Loucy (cell line): ENCODE measurements at regions not wholly inside any gene's neighbourhood (a gene's known extent, or its start where the extent isn't known, plus 50 kb on each side); places are given as distances from the start of the nearest gene placed in this dataset.

Source experiments
- H2AFZ ChIP-seq: fragments of 200-600 bp; sonication (generic); 2 replicates; pipeline ENCODE4 v1.6.0; 2016; ENCODE audit warnings: antibody characterized with exemption, mild to moderate bottlenecking, low read length, moderate library complexity
- H3F3A ChIP-seq: fragments of 200-600 bp; 2 replicates; pipeline ENCODE4 v1.6.0; 2016; ENCODE audit warnings: antibody characterized with exemption, low read depth, mild to moderate bottlenecking
- H3K27me3 ChIP-seq: fragments of 200-600 bp; sonication (generic); 2 replicates; pipeline ENCODE4 v1.6.1; 2014; ENCODE audit warnings: low read length, mild to moderate bottlenecking; ENCODE audit not compliant: insufficient read depth, poor library complexity, severe bottlenecking
- H3K36me3 ChIP-seq: fragments of 200-600 bp; sonication (generic); 2 replicates; pipeline ENCODE4 v1.6.1; 2016; ENCODE audit warnings: low read length; ENCODE audit not compliant: insufficient read depth
- H3K4me1 ChIP-seq: fragments of 200-600 bp; sonication (generic); 2 replicates; pipeline ENCODE4 v1.5.1; 2014; ENCODE audit warnings: low read length, mild to moderate bottlenecking; ENCODE audit not compliant: insufficient read depth, poor library complexity, severe bottlenecking
- H3K4me2 ChIP-seq: fragments of 200-600 bp; sonication (generic); 2 replicates; pipeline ENCODE4 v1.6.0; 2014; ENCODE audit warnings: antibody characterized with exemption, low read length, low read depth, mild to moderate bottlenecking; ENCODE audit not compliant: poor library complexity, severe bottlenecking
- H3K4me3 ChIP-seq: fragments of 200-600 bp; sonication (generic); 2 replicates; pipeline ENCODE4 v1.5.1; 2014; ENCODE audit warnings: low read length, mild to moderate bottlenecking, mixed read lengths; ENCODE audit not compliant: poor library complexity, severe bottlenecking
- H3K79me2 ChIP-seq: fragments of 200-600 bp; sonication (generic); 2 replicates; pipeline ENCODE4 v1.6.1; 2014; ENCODE audit warnings: low read length; ENCODE audit not compliant: insufficient read depth
- H3K9ac ChIP-seq: fragments of 200-600 bp; sonication (generic); 2 replicates; pipeline ENCODE4 v1.6.0; 2014; ENCODE audit warnings: mild to moderate bottlenecking, low read depth, low read length, moderate library complexity; ENCODE audit not compliant: poor library complexity, severe bottlenecking
- H3K9me2 ChIP-seq: fragments of 200-600 bp; sonication (generic); replicated peaks from 2 replicates; pipeline ENCODE4 v1.6.1; 2016; ENCODE audit warnings: low read depth, low read length, mixed read lengths
- H3K9me3 ChIP-seq: fragments of 200-600 bp; sonication (generic); 2 replicates; pipeline ENCODE4 v1.6.1; 2014; ENCODE audit warnings: mild to moderate bottlenecking, antibody characterized with exemption, low read length, low read depth; ENCODE audit not compliant: insufficient read depth
- H4K20me1 ChIP-seq: fragments of 200-600 bp; sonication (generic); 2 replicates; pipeline ENCODE4 v1.6.0; 2014; ENCODE audit warnings: antibody characterized with exemption, low read length, mild to moderate bottlenecking; ENCODE audit not compliant: insufficient read depth, poor library complexity, severe bottlenecking
- CTCF ChIP-seq: fragments of 200-600 bp; sonication (generic); conservative IDR thresholded peaks from 2 replicates; pipeline ENCODE4 v1.5.1; 2014; ENCODE audit warnings: mild to moderate bottlenecking, antibody characterized with exemption, low read length
- EZH2phosphoT487 ChIP-seq: fragments of 200-600 bp; IDR thresholded peaks from 2 replicates; pipeline ENCODE4 v1.6.1; 2018; ENCODE audit warnings: antibody characterized with exemption, mild to moderate bottlenecking, moderate library complexity, borderline replicate concordance

- TF ChIP-seq EZH2phosphoT487 (no peak), CTCF (no peak)
- Histone ChIP-seq H4K20me1 (no peaks in the 10 kb centered on the region), H3K79me2 (no peaks in the 10 kb centered on the region), H3K9me2 (no peaks in the 10 kb centered on the region), H2AFZ (no peak overlapping the region), H3K9me3 (peaks cover 14% of the 10 kb centered on the region; the same call in 1 of the 2 replicates), H3K4me1 (no peaks in the 10 kb centered on the region), H3F3A (no peaks in the 10 kb centered on the region), H3K9ac (no peak overlapping the region), H3K36me3 (no peaks in the 10 kb centered on the region), H3K4me2 (no peak overlapping the region), H3K27me3 (no peaks in the 10 kb centered on the region), H3K4me3 (no peak overlapping the region)
Observed at GRCh38 chr19:29292153-29292552, 79.2 kb upstream of the UQCRFS1 start.

- Histone ChIP-seq H3K9ac (no peak overlapping the region), H3K9me3 (peaks cover 11% of the 10 kb centered on the region; the same call in 1 of the 2 replicates), H3K4me1 (no peaks in the 10 kb centered on the region), H3K4me2 (no peak overlapping the region), H4K20me1 (no peaks in the 10 kb centered on the region), H3K4me3 (no peak overlapping the region), H3F3A (no peaks in the 10 kb centered on the region), H2AFZ (no peak overlapping the region), H3K27me3 (no peaks in the 10 kb centered on the region), H3K9me2 (no peaks in the 10 kb centered on the region), H3K36me3 (no peaks in the 10 kb centered on the region), H3K79me2 (no peaks in the 10 kb centered on the region)
- TF ChIP-seq CTCF (no peak), EZH2phosphoT487 (no peak)
Observed at GRCh38 chr19:29292562-29292961, 79.6 kb upstream of the UQCRFS1 start.

- no peak overlapping the region for H3K9ac ChIP-seq
- no peak overlapping the region for H3K4me2 ChIP-seq
- no peaks in the 10 kb centered on the region for H4K20me1 ChIP-seq
- no peak overlapping the region for H3K4me3 ChIP-seq
- H2AFZ ChIP-seq, result no peak overlapping the region
- H3K27me3 ChIP-seq, result no peaks in the 10 kb centered on the region
- no peaks in the 10 kb centered on the region for H3K79me2 ChIP-seq
- TF ChIP-seq CTCF, result no peak
- TF ChIP-seq EZH2phosphoT487, result no peak
- H3K9me3 ChIP-seq, result peaks cover 11% of the 10 kb centered on the region; the same call in 1 of the 2 replicates
- H3K36me3 ChIP-seq, result no peaks in the 10 kb centered on the region
- no peaks in the 10 kb centered on the region for H3F3A ChIP-seq
- H3K4me1 ChIP-seq, result no peaks in the 10 kb centered on the region
- no peaks in the 10 kb centered on the region for H3K9me2 ChIP-seq
Observed at GRCh38 chr19:29293292-29293691, 80.3 kb upstream of the UQCRFS1 start.
